Activated CD4-positive, alpha-beta T cell treated with anti-CD3 and anti-CD28 coated beads for 48 hours (primary cell): ENCODE measurements at regions not wholly inside any gene's neighbourhood (a gene's known extent, or its start where the extent isn't known, plus 50 kb on each side); places are given as distances from the start of the nearest gene placed in this dataset.
A peak's percentile ranks its signal among the peaks of the same experiment; 100 is the strongest.

ENCODE experiments used
- DNase-seq: peaks from one replicate; pipeline ENCODE4 v3.0.0-alpha.2; 2020

DNA sequence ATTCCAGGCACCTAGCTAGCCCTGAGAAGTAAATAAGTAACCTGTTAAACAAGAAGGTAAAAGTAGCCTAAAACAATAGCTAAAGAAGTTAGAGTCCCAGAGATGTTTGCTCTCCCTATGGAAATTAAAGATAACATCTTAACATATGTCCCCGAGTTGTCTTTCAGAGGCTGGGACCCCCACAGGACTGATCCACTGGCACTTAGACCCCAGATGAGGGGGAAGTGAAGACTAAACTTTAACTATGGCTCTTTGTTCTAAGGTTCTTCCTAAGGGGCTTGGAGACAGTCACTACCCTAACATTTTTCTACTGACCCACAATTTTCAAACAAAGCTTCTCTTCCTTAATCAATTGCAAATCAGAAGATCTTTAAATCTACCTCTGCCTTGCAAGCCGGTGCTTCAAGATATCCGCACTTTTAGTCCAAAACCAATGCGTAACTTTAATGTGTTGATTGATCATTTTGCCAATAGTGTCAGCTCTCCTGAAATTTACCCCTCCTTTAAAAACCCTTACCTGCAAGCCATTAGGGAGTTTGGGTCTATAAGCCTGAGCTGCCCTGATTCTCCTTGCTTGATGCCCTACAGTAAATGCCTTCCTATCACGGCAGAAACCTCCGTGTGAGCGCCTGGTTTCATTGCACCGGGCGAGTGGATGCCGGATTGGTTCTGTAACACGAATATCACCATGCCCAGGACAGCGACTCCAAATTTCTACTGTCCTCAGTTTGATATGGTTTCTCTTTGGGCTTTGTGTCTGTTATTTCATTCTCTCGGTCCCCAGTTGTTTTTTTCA is 404.4 kb downstream of the SIPA1L2 start:
- DNase-seq: no peak

DNA sequence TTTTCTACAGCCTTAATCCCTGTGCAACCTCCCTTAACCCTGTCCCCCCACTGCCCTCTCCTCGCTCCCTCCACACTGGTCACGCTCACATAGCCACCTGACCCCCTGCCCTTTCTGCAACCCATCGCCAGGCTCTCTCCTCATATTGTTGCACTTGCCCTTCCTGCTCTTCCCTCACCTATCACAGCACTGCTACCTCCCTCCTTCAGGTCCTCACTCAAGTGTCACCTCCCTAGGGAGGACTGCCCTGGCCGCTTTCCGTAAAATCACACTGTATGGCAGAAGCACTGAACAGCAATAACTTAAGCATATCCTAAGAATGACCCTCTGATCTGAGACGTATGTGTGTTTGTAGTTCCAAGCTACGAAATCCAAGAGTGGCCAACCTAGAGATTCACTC is 406.0 kb downstream of the SIPA1L2 start:
- no peak for DNase-seq

DNA sequence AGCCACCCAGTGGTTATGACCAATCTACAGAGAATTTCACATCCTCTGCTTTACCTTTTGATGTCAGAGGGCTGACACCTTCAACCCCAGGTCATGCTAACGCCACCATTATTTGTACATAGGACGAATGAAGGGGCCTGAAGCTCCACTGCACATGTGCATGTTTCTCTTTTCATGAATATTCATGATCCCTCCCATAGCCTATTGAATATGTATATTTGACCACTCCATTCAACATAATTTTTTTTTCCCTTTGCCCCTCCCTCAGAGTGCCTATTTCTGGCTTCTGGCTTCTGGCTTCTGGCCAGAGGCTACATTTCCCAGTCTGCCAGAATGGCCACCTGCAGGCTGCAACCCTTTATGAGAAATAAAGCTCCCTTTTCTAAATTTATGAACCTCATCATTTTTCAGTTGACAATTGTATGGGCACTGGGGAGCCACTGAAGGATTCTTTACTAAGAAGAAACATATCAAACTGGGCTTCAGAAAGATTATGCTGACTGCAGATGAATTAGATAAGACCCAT is 406.7 kb downstream of the SIPA1L2 start:
- no peak for DNase-seq

- DNase-seq: no peak
These were observed 407.3 kb downstream of the SIPA1L2 start for GRCh38 chr1:232222614-232223013.

DNA sequence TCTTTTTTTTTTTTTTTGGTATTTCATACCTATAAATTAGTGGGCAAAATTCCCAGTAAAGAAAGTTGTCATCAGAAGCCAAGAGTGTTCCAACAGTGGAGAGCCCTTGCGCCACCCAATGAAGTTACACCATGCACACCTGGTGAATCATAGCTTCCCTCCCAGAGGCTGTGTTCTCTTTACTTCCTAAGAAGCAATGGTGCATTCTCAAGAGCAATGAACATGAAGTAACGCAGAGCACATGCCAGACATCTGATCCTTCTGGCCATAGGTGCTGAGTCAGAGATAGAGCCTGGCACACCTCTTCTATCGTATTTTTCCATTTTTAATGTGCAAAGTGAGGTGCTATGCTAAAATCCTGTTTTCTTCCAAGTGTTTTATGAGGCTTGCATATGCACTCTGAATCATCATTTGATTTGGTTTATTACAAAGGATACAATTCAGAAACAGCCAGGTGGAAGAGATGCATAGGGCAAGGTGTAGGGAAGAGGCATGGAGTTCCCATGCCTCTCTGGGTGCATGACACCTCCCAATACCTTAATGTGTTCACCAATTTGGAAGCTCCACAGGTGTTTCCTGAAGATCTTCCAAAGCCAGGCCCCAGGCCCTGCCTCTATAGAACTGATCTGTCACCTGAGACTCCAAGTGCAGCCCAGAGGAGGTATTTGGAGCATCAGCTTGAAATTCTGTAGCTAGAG is 408.0 kb downstream of the SIPA1L2 start:
- DNase-seq: no peak

- no peak for DNase-seq
These were observed 410.7 kb downstream of the SIPA1L2 start for GRCh38 chr1:232218955-232219865.

GRCh38 chr1:232213928-232214327 is 416.0 kb downstream of the SIPA1L2 start:
- DNase-seq: no peak

- DNase-seq: no peak
These were observed 417.7 kb downstream of the SIPA1L2 start for GRCh38 chr1:232212253-232212652.

DNA sequence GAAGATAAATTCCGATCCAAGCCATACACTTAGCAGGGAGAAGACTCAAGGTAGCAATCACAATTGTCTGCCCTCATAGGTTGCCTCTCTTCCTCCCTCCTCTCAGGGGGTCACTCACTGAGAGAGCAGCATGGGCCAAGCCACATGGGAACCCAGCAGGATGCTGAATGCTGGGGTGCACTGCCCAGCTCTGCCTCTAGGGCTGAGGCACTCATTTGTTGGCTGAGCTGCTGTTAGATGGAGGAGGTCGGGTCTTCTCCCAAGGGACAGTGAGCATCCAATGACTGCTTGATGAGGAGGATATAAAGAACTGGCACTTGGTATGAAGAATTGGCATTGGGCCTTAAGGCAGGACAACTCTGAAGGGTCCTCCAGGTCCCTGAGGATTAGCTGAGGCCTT is 418.8 kb downstream of the SIPA1L2 start:
- DNase-seq: peak; percentile 22

- DNase-seq: no peak
These were observed 420.6 kb downstream of the SIPA1L2 start for GRCh38 chr1:232209357-232209756.

GRCh38 chr1:232207073-232207866 is 422.7 kb downstream of the SIPA1L2 start:
- DNase-seq: no peak

DNA sequence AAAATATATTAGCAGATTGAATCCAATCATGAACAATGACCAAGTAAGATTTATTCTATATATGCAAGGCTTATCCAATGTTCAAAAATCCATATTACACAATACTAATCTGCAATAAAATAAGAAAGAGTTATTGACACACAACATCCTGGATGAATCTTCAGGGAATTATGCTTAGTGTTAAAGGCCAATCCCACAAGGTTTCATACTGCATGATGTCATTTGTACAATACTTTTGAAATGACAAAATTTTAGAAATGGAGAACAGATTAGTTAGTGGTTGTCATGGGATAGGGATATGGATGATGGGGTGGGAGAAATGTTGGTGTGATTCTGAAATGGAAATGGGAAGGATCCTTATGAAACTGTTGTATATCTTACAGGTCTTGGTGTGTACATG is 425.7 kb downstream of the SIPA1L2 start:
- no peak for DNase-seq

GRCh38 chr1:232201024-232201423 is 428.9 kb downstream of the SIPA1L2 start:
- no peak for DNase-seq

DNA sequence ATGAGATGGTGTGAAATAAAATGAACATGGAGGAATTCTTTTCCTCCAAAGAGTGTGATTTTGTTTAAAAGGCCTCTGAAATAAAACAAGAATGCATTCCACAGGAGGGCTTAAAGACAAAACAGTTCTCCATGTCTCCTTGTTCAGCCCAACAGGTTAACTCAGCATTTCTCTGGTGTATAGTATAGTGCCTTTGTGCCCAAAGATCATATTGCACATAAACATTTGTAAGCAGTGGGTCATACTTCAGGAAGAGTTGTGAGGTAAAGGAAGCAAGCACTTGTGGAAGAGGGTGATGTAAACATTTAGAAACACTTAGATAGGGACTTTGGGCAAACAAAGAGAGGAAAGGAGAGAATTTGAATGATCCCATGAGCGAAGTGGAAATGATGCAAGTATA is 433.9 kb downstream of the SIPA1L2 start:
- DNase-seq: no peak

DNA sequence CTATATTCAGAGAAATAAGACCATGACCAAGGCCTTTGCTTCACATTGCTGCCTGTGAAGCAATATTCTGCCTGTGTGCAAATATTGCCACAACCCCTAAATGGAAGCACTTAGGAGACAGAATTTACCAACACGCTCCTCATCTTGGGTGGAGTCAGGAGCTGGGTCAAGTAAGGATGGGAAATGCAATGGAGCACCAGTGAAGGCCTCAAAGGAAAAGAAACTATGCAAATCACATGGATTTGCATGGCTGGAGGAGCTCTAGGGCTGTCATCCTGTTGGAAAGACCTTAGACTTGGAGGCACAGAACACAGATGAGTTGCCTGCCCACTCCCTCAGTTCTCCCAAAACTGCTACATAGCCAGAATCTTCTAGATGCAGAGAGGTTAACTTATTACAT is 435.5 kb downstream of the SIPA1L2 start:
- DNase-seq: no peak

DNA sequence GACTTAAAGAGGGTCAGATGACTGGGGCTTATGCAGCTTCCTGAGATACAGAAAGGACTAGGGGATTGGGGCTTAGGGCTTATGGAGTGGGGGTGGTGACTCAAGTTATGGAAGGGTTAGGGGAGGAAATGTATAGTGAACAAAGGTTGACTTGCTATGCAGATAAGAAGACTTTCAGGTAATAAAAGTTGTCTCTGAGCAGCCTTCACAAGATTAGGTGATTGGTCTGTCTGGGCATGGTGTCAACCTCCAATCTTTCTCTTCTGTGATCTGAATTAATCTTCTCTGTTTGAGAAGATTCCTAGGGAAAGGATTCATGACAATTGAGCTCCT is 436.5 kb downstream of the SIPA1L2 start:
- DNase-seq: no peak

GRCh38 chr1:232192781-232193450 is 437.0 kb downstream of the SIPA1L2 start:
- no peak for DNase-seq

DNA sequence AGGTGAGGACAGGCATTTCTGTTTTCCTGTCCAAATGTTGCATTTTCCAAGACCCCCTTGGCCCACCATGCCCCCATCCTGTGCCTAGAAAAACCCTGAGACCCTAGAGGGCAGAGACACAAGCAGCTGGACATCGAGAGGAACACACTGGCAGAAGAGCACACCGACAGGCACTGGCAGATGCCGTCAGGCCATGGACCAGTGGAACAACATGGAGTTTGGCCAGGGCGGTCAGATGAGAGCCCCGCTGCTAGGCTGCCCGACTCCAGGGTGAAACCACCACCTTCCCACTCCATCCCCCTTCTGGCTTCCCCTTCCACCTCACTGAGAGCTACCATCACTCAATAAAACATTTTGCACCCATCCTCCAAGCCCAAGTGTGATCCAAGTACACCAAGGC is 438.4 kb downstream of the SIPA1L2 start:
- DNase-seq: no peak

GRCh38 chr1:232188318-232188717 is 441.6 kb downstream of the SIPA1L2 start:
- DNase-seq: no peak

DNA sequence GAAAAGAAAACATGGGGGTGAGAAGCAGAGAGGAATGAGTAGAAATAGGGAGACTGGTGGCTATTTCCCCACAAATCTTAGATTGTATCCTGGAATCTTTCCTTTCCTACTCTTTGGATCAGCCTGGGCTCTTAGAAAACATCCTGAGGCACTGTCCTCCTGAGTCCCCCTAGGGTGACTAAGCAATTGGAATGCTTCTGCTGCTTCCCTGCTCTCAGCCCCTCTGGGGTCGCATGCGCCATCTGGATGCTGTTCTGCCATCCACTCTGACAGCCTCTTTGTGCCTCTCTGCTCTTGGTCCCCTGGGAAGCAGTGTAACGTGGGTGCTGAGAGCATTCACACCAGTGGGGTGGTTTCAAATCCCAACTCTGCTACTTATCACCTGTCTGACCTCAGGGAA is 443.0 kb downstream of the SIPA1L2 start:
- DNase-seq: no peak

DNA sequence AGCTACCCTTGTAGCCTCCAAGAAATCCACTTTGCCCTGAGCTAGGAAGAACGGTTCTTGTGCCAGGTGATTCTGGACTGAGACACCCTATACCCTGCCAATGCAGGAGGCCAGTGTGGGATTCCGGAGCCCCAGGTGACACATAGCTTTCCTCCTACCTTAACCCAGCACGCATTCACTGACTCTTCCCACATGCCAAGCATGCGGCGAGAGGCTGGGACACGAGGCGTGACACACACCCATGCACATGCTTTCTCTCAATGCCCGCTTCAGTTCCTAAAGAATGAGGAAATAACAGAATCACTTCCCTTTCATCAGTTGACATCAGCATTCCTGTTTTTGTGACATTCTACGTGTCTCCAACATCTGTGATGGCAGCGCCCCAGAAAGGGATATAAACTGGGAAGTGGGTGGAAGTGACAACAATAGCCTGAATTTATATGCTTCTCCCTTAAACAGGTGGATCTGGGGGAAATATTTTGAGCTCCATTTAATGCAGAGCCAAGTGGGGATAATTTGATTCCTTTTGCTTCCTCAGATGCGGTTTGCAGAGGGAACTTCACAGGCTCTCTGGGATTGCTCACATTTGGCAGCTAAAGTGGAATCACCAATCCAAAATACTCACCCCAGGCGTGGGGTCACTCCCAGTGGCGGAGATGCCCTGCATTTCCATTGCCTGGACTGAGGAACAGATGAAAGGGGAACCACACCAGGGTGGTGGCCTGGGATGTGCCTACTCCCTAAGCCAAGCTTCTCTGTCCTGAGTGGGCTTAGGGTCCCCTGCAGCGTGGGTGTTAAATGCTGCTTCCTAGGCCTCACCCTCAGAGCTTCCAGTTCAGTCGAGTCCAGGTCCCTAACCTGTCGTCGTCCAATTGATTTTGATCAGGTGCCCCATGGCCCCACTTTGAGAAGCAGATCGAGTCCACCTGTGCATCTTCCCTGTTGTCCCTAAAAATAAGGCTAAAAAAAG is 445.1 kb downstream of the SIPA1L2 start:
- DNase-seq: no peak
